ENCODE measurements at regions not wholly inside any gene's neighbourhood (a gene's known extent, or its start where the extent isn't known, plus 50 kb on each side); places are given as distances from the start of the nearest gene placed in this dataset.

- no peaks in the 10 kb centered on the region for H3K4me1 ChIP-seq (ENCODE audit: low read depth, poor library complexity, severe bottlenecking)
- H3K27me3 ChIP-seq (ENCODE audit: insufficient read depth, low read depth): no peaks in the 10 kb centered on the region
- H3K27ac ChIP-seq: no peak overlapping the region
- no peaks in the 10 kb centered on the region for H3K79me2 ChIP-seq (ENCODE audit: insufficient read depth, low read depth)
- H3K4me3 ChIP-seq (IDR thresholded peaks at IDR 0.05; ENCODE audit: insufficient read depth, low read depth, low read length): no peak overlapping the region
- no peak overlapping the region for H2AFZ ChIP-seq (ENCODE audit: low read depth)
- no peak overlapping the region for H3K9ac ChIP-seq
- no peaks in the 10 kb centered on the region for H4K20me1 ChIP-seq (ENCODE audit: insufficient read depth)
- H3K4me2 ChIP-seq: no peak overlapping the region
- no peaks in the 10 kb centered on the region for H3K36me3 ChIP-seq (ENCODE audit: insufficient read depth)
- TF ChIP-seq, protein P1, sequence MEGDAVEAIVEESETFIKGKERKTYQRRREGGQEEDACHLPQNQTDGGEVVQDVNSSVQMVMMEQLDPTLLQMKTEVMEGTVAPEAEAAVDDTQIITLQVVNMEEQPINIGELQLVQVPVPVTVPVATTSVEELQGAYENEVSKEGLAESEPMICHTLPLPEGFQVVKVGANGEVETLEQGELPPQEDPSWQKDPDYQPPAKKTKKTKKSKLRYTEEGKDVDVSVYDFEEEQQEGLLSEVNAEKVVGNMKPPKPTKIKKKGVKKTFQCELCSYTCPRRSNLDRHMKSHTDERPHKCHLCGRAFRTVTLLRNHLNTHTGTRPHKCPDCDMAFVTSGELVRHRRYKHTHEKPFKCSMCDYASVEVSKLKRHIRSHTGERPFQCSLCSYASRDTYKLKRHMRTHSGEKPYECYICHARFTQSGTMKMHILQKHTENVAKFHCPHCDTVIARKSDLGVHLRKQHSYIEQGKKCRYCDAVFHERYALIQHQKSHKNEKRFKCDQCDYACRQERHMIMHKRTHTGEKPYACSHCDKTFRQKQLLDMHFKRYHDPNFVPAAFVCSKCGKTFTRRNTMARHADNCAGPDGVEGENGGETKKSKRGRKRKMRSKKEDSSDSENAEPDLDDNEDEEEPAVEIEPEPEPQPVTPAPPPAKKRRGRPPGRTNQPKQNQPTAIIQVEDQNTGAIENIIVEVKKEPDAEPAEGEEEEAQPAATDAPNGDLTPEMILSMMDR (conservative IDR thresholded peaks at IDR 0.05; ENCODE audit: low read depth, low read length): no peak
These were observed 99.8 kb upstream of the B3GAT2 start for GRCh38 chr6:71056656-71057055.

- no peak overlapping the region for H3K4me3 ChIP-seq (IDR thresholded peaks at IDR 0.05; ENCODE audit: insufficient read depth, low read depth, low read length)
- no peak overlapping the region for H3K9ac ChIP-seq
- H3K27me3 ChIP-seq (ENCODE audit: insufficient read depth, low read depth): no peaks in the 10 kb centered on the region
- H3K79me2 ChIP-seq (ENCODE audit: insufficient read depth, low read depth): no peaks in the 10 kb centered on the region
- H2AFZ ChIP-seq (ENCODE audit: low read depth): no peak overlapping the region
- H3K27ac ChIP-seq: no peak overlapping the region
- H3K4me2 ChIP-seq: no peak overlapping the region
- TF ChIP-seq, protein P1 (conservative IDR thresholded peaks at IDR 0.05; ENCODE audit: low read depth, low read length): no peak
- no peaks in the 10 kb centered on the region for H4K20me1 ChIP-seq (ENCODE audit: insufficient read depth)
- no peaks in the 10 kb centered on the region for H3K4me1 ChIP-seq (ENCODE audit: low read depth, poor library complexity, severe bottlenecking)
- H3K36me3 ChIP-seq (ENCODE audit: insufficient read depth): no peaks in the 10 kb centered on the region
These were observed 109.3 kb upstream of the B3GAT2 start for GRCh38 chr6:71066153-71066552.

GRCh38 chr6:71067816-71068215 is 111.0 kb upstream of the B3GAT2 start:
- H3K27me3 ChIP-seq (ENCODE audit: insufficient read depth, low read depth): no peaks in the 10 kb centered on the region
- no peaks in the 10 kb centered on the region for H4K20me1 ChIP-seq (ENCODE audit: insufficient read depth)
- no peak overlapping the region for H3K27ac ChIP-seq
- H3K36me3 ChIP-seq (ENCODE audit: insufficient read depth): no peaks in the 10 kb centered on the region
- no peak overlapping the region for H3K4me3 ChIP-seq (IDR thresholded peaks at IDR 0.05; ENCODE audit: insufficient read depth, low read depth, low read length)
- no peaks in the 10 kb centered on the region for H3K79me2 ChIP-seq (ENCODE audit: insufficient read depth, low read depth)
- H2AFZ ChIP-seq (ENCODE audit: low read depth): no peak overlapping the region
- TF ChIP-seq, protein P1 (conservative IDR thresholded peaks at IDR 0.05; ENCODE audit: low read depth, low read length): no peak
- H3K9ac ChIP-seq: no peak overlapping the region
- H3K4me1 ChIP-seq (ENCODE audit: low read depth, poor library complexity, severe bottlenecking): no peaks in the 10 kb centered on the region
- H3K4me2 ChIP-seq: no peak overlapping the region

- no peaks in the 10 kb centered on the region for H4K20me1 ChIP-seq (ENCODE audit: insufficient read depth)
- no peaks in the 10 kb centered on the region for H3K4me1 ChIP-seq (ENCODE audit: low read depth, poor library complexity, severe bottlenecking)
- no peaks in the 10 kb centered on the region for H3K36me3 ChIP-seq (ENCODE audit: insufficient read depth)
- H3K27me3 ChIP-seq (ENCODE audit: insufficient read depth, low read depth): no peaks in the 10 kb centered on the region
- H3K79me2 ChIP-seq (ENCODE audit: insufficient read depth, low read depth): no peaks in the 10 kb centered on the region
- H2AFZ ChIP-seq (ENCODE audit: low read depth): no peak overlapping the region
- no peak overlapping the region for H3K9ac ChIP-seq
- H3K27ac ChIP-seq: no peak overlapping the region
- TF ChIP-seq, protein P1 (conservative IDR thresholded peaks at IDR 0.05; ENCODE audit: low read depth, low read length): no peak
- no peak overlapping the region for H3K4me3 ChIP-seq (IDR thresholded peaks at IDR 0.05; ENCODE audit: insufficient read depth, low read depth, low read length)
- H3K4me2 ChIP-seq: no peak overlapping the region
These were observed 115.6 kb upstream of the B3GAT2 start for GRCh38 chr6:71072508-71072907.
